CD14-positive monocyte (primary cell): ENCODE measurements at regions not wholly inside any gene's neighbourhood (a gene's known extent, or its start where the extent isn't known, plus 50 kb on each side); places are given as distances from the start of the nearest gene placed in this dataset.

Experiments used
- DNase-seq, 3 donors: peaks; one replicate each; pipeline ENCODE4 v3.0.0-alpha.2; 2011 to 2022
- H2AFZ ChIP-seq: 2 replicates; pipeline ENCODE4 v1.6.0; 2012; ENCODE audit warnings: mild to moderate bottlenecking, low read depth, low read length, inconsistent platforms; ENCODE audit not compliant: insufficient read depth, poor library complexity, severe bottlenecking
- H3K27ac ChIP-seq, 2 donors: 1 replicate in 1 of 2; 2 replicates in 1 of 2; pipeline ENCODE4 v1.5.1; 2012 to 2013; ENCODE audit warnings: low read length in 2 of 2, control low read depth in 1 of 2, inconsistent platforms in 1 of 2, low read depth in 1 of 2, mild to moderate bottlenecking in 1 of 2
- H3K27me3 ChIP-seq, 2 donors: one replicate each; pipeline versions ENCODE4 v1.6.0 to v1.6.1; 2011 to 2013; ENCODE audit warnings: low read length in 2 of 2; ENCODE audit not compliant: control insufficient read depth in 2 of 2, insufficient read depth in 2 of 2
- H3K36me3 ChIP-seq, 2 donors: replicated peaks in 1 of 2; 1 replicate in 1 of 2; 2 replicates in 1 of 2; pipeline versions ENCODE4 v1.5.1 to v1.6.1; 2012 to 2013; ENCODE audit warnings: low read length in 2 of 2, control low read depth in 1 of 2, inconsistent platforms in 1 of 2, mild to moderate bottlenecking in 1 of 2; ENCODE audit not compliant: insufficient read depth in 2 of 2, control insufficient read depth in 1 of 2
- H3K4me1 ChIP-seq, 2 donors: 1 replicate in 1 of 2; 2 replicates in 1 of 2; pipeline versions ENCODE4 v1.5.1 to v1.6.1; 2012 to 2013; ENCODE audit warnings: low read length in 2 of 2, control low read depth in 1 of 2, inconsistent platforms in 1 of 2, mild to moderate bottlenecking in 1 of 2, moderate library complexity in 1 of 2; ENCODE audit not compliant: insufficient read depth in 2 of 2, control insufficient read depth in 1 of 2
- H3K4me2 ChIP-seq: replicated peaks from 2 replicates; pipeline ENCODE3; 2012; ENCODE audit warnings: low read length, moderate library complexity, mild to moderate bottlenecking; ENCODE audit not compliant: poor library complexity, severe bottlenecking; ENCODE audit errors: extremely low read depth
- H3K4me3 ChIP-seq, 3 experiments: fragments of 200-600 bp in 1 of 3; sonication (generic) in 1 of 3; replicated peaks in 1 of 3; 1 replicate in 2 of 3; 2 replicates in 1 of 3; pipeline ENCODE4 v1.5.1; 2011 to 2013; ENCODE audit warnings: low read length in 3 of 3, mild to moderate bottlenecking in 3 of 3, control low read depth in 2 of 3, low read depth in 2 of 3, inconsistent platforms in 1 of 3, moderate library complexity in 1 of 3
- H3K79me2 ChIP-seq: 2 replicates; pipeline ENCODE4 v1.6.0; 2012; ENCODE audit warnings: mild to moderate bottlenecking, control low read depth, inconsistent platforms, low read length, moderate library complexity; ENCODE audit not compliant: insufficient read depth
- H3K9ac ChIP-seq: 2 replicates; pipeline ENCODE4 v1.6.0; 2017; ENCODE audit warnings: low read length, mild to moderate bottlenecking; ENCODE audit not compliant: insufficient read depth, poor library complexity, severe bottlenecking
- H3K9me3 ChIP-seq, 2 donors: replicated peaks in 1 of 2; 1 replicate in 1 of 2; 2 replicates in 1 of 2; pipeline versions ENCODE4 v1.5.1 to v1.6.1; 2012 to 2013; ENCODE audit warnings: low read length in 2 of 2, control low read depth in 1 of 2; ENCODE audit not compliant: control insufficient read depth in 1 of 2, insufficient read depth in 1 of 2
- H4K20me1 ChIP-seq: 2 replicates; pipeline ENCODE4 v1.6.0; 2012; ENCODE audit warnings: mild to moderate bottlenecking, low read length, control low read depth, moderate library complexity; ENCODE audit not compliant: insufficient read depth
- H3K27ac Mint-ChIP-seq, 7 donors: one replicate each; pipeline ENCODE4 v1.8.0; 2020; ENCODE audit warnings: mild to moderate bottlenecking in 7 of 7, mixed read lengths in 7 of 7, moderate library complexity in 6 of 7, inconsistent platforms in 2 of 7
- H3K27me3 Mint-ChIP-seq, 3 donors: one replicate each; pipeline ENCODE4 v1.8.0; 2021 to 2022; ENCODE audit warnings: low read depth in 3 of 3, mild to moderate bottlenecking in 3 of 3, mixed read lengths in 3 of 3, moderate library complexity in 3 of 3, inconsistent platforms in 1 of 3
- H3K36me3 Mint-ChIP-seq, 2 donors: one replicate each; pipeline ENCODE4 v1.8.0; 2020; ENCODE audit warnings: mixed read lengths in 2 of 2, inconsistent platforms in 1 of 2, mild to moderate bottlenecking in 1 of 2
- H3K4me1 Mint-ChIP-seq: one replicate; pipeline ENCODE4 v1.8.0; 2020; ENCODE audit warnings: mild to moderate bottlenecking, mixed read lengths
- H3K4me3 Mint-ChIP-seq, 2 donors: one replicate each; pipeline ENCODE4 v1.8.0; 2020; ENCODE audit warnings: mild to moderate bottlenecking in 2 of 2, mixed read lengths in 2 of 2, moderate library complexity in 1 of 2
- H3K9me3 Mint-ChIP-seq, 7 donors: one replicate each; pipeline ENCODE4 v1.8.0; 2020 to 2022; ENCODE audit warnings: mixed read lengths in 7 of 7, mild to moderate bottlenecking in 6 of 7, moderate library complexity in 6 of 7, inconsistent platforms in 2 of 7
- CTCF ChIP-seq: fragments of 200-600 bp; IDR thresholded peaks from one replicate; pipeline ENCODE4 v1.8.0; 2022; ENCODE audit warnings: antibody characterized with exemption, mild to moderate bottlenecking
- WGBS: methylation state at CpG from one replicate; pipeline ENCODE4 v1.1.5; 2013; ENCODE audit warnings: missing lambda C conversion rate; ENCODE audit not compliant: insufficient coverage; 5-methylcytosine and 5-hydroxymethylcytosine counted together
- intact Hi-C, 2 donors: fragments of 100-400 bp; cut with micrococcal nuclease; formaldehyde crosslinking; loops; one replicate each; pipeline versions ENCODE4 v1.15.0 to v1.15.1; 2023

- H3K36me3 ChIP-seq, result no peaks in the 10 kb centered on the region
- no peak overlapping the region for H3K9ac ChIP-seq
- 100% methylated on average over 3 of the region's 7 CpGs for WGBS
- Mint-ChIP-seq H3K4me3 (no peak overlapping the region), H3K27ac (no peak overlapping the region), H3K27me3 (no peaks in the 10 kb centered on the region), H3K9me3 (no peaks in the 10 kb centered on the region), H3K36me3 (no peaks in the 10 kb centered on the region), H3K4me1 (no peaks in the 10 kb centered on the region)
- H3K27me3 ChIP-seq, result no peaks in the 10 kb centered on the region
- no peak overlapping the region for H2AFZ ChIP-seq
- DNase-seq, result no peak
- H3K4me3 ChIP-seq, result no peak overlapping the region
- no peak overlapping the region for H3K27ac ChIP-seq
- H3K9me3 ChIP-seq, result no peaks in the 10 kb centered on the region
- no peak for TF ChIP-seq CTCF
- H3K4me2 ChIP-seq, result no peak overlapping the region
- no peaks in the 10 kb centered on the region for H3K4me1 ChIP-seq
- no peaks in the 10 kb centered on the region for H3K79me2 ChIP-seq
- H4K20me1 ChIP-seq, result no peaks in the 10 kb centered on the region
- intact Hi-C loops, result no loop called here
Observed at GRCh38 chr17:31692632-31693031, 166.4 kb downstream of the COPRS start.

GRCh38 chr17:31692027-31692426 lies 167.0 kb downstream of the COPRS start:
- Histone ChIP-seq H3K27ac (no peak overlapping the region), H3K9me3 (no peaks in the 10 kb centered on the region), H3K79me2 (no peaks in the 10 kb centered on the region), H2AFZ (no peak overlapping the region), H3K4me2 (no peak overlapping the region), H3K27me3 (no peaks in the 10 kb centered on the region), H3K4me1 (no peaks in the 10 kb centered on the region), H4K20me1 (no peaks in the 10 kb centered on the region), H3K36me3 (no peaks in the 10 kb centered on the region), H3K9ac (no peak overlapping the region), H3K4me3 (no peak overlapping the region)
- Mint-ChIP-seq H3K4me3 (no peak overlapping the region), H3K4me1 (no peaks in the 10 kb centered on the region), H3K27me3 (peaks cover 0 to 3% (median 0%) of the 10 kb centered on the region in 3 donors), H3K9me3 (no peaks in the 10 kb centered on the region), H3K27ac (no peak overlapping the region), H3K36me3 (no peaks in the 10 kb centered on the region)
- no peak for DNase-seq
- no peak for TF ChIP-seq CTCF
- 96% methylated on average over 3 of the region's 8 CpGs for WGBS
- intact Hi-C loops, result no loop called here
